OCI-M2 (cell line): ENCODE measurements at regions not wholly inside any gene's neighbourhood (a gene's known extent, or its start where the extent isn't known, plus 50 kb on each side); places are given as distances from the start of the nearest gene placed in this dataset.
"Not testable (repeated sequence)": the region's sequence is repeated elsewhere in the genome, so short reads cannot be mapped to it uniquely, and the experiment has no call there.

ENCODE experiments used
- DNase-seq: peaks from one replicate; lab custom pipeline; 2025; ENCODE audit not compliant: unreplicated experiment; lab: John Stamatoyannopoulos, UW

DNA sequence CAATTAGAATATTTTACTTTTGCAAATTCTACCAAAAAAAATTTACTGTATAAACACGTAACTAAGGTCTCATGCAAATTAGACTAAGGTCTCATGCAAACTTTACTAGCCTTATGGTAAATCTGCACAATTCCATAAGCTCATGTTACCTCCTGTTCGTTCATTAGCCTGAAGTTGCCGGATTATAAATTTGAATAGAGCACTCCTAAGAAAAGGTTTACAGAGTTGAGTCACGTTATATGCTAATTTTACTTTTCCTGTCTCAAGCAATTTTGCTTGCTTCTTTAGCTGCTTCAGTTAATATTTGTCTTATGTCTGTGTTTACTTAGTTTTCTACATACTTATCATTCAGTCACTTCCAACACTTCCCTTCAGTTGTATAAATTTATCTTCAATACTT, 1434.0 kb upstream of the EYS start:
- DNase-seq = no peak

DNA sequence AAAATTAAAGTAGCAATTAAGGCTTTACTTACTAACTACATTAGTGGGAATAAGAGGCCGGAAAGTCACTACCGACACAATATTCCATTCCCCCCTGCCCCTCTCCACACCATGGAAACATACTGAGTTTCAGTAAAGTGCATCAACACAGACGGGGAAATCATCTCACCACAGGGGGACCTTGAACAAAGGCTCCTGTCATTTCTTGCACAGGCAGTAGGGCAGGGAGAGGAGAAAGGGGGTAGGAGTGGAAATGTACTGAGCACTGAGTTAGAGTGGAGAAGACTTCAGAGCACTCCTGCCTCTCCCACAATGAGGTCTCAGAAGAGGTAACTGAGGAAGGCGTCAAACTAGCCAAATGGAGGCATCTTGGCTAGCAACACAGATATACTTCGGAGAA, 1426.9 kb upstream of the EYS start:
- no peak for DNase-seq

DNA sequence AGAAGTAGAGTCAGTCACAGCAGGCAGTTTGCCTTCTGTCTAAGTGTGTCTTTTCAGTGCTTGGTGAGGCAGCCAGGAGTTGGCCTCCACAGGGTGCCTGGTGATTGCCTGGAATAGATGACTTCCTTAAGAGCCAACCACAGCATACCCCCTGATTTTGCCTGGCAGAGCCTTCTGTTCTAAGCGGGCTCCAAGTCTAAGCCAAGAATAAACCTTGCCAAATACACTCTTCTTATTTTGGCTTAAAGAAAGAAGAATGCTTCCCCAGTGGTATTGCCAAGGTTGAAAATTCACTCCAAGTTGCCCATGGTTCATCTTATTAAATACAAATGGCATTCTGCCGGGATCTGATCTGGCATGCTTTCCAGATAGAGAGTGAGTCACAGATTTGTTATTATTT, 1424.8 kb upstream of the EYS start:
- DNase-seq = no peak

DNA sequence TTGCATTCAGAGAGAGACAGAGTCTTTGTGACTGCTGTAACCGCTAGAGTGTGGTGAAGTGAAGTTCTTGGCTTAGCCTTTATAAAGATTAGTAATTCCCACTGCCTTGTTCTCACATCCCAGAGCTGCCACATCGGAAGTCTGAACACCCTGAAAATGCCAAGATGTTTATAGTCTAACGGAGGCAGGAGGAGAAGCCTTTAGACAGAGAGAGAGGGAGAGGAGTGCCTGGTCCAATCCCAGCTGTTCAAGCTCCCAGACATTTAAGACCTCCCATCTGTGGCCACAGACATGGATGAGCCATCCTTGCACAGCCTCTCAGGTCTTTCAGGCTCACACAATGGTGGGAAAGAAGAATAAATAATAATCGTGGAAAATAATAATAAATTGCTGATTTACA, 1422.8 kb upstream of the EYS start:
- DNase-seq = no peak

DNA sequence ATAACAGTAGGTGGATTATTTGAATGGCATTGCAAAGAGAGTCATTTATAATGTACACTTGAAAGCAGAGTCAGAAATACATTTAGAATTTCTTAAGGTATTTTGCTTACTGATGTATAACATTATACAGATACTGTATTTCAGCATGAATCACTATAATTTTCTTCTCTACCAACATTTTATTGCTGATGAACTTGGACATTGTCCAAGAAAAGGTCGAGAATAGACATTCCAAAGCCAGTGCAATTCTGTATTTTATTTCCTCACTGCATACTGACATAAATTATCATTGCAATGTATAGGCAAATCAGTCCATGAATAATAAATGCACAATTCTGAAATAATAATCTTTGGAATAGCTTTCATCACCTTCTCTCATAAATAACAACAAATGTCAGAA, 1420.0 kb upstream of the EYS start:
- no peak for DNase-seq

DNA sequence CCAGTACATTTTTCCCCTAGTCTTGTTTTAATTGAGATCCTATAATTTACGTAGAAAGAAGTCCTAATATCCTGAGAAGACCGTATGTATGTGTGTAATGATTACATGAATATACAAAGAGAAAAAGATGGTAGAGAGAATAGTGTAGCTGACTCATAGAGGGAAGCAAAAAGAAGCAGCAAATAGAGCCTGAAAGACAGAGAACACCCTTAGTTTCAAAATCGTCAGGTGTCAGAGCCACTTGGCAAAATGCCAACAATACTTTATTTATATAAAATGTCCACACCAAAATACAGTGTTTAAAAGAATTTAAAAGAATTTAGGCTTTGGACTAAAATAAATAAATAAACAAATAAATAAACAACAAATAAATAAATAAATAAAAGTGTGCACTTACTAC, 1414.1 kb upstream of the EYS start:
- no peak for DNase-seq

DNA sequence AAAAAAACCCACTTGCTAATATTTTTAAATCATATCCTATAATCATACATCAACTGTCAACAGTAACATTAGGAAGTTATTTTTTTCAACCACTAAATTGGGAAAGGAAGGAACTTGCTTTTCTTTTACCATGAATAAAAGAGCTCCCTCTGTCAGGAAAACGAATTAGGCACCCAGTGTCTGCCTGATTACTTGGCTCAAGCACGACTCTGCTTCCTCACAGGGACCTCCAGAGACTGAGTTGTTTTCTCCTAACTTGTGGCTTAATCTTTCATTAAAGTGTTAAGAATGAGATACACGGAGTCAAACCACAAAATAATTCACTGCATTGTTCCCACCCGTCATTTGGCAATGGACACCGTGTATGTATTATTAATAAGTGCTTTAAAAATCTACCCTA, 1405.1 kb upstream of the EYS start:
- no peak for DNase-seq

DNA sequence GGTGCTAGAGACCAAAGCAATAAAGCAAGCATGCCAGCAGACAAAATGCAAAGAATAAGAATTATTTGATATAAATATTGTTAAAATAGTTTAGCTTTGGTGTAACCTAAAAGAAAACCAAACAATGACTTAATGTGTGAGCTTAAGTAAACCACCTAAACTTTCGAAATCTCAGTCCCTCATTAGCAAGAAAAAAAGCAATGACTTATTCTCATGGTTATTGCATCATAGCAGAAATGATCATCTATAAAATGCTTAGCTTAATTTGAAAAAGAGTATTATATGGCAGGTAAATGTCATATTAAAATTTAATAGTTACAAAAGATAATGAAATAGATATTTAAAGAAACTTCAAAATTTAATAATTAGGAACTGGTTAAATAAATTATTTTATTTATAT, 1395.7 kb upstream of the EYS start:
- no peak for DNase-seq

DNA sequence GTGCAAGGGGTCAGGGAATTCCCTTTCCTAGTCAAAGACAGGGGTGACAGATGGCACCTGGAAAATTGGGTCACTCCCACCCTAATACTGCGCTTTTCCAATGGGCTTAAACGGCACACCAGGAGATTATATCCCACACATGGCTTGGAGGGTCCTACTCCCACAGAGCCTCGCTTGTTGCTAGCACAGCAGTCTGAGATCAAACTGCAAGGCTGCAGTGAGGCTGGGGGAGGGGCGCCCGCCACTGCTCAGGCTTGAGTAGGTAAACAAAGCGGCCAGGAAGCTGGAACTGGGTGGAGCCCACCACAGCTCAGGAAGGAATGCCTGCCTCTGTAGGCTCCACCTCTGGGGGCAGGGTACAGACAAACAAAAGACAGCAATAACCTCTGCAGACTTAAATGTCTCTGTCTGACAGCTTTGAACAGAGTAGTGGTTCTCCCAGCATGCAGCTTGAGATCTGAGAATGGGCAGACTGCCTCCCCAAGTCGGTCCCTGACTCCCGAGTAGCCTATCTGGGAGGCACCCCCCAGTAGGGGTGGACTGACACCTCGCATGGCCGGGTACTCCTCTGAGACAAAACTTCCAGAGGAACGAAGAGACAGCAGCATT, 1388.7 kb upstream of the EYS start:
- not testable (repeated sequence) for DNase-seq

DNA sequence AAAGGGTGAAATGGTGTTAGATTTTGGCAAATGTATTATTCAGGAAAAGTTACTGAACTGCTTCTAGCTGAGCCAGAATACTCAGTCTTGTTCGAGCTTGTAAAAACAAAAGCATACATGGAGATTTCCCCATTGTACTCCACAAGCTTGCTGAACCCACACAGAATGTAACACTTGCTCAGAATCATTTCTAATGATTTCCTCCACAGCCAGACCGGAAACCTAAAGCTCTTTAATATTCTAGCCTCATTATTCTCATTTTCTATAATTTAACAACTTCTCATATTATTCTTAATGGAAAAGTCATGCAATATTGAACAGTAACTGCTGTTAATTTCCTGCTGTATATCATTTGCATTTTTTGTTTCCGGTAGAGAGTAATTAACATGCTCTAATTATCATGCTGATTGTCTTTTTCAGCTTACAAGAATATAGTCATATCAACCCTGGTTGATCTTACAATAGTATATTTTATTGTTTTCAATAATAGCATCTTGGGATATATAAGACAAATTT, 1387.5 kb upstream of the EYS start:
- DNase-seq = no peak

DNA sequence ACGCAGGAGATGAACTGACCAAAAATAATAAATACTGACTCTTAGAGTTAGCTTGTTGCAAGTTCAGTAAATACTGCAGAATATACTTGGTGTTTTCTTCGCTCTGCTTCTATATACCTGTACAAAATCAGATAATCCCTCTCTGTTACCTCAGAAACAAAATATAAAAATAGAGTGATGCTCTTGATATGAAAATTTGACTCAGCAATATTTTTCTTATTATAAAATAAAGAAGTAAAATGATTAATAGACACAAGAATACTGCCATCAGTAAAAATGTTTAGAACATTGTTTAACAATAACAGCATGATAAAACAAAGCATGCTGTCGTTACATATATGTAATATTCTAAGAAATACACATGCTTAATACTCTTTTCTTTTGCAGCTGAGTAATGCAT, 1366.9 kb upstream of the EYS start:
- DNase-seq = no peak

DNA sequence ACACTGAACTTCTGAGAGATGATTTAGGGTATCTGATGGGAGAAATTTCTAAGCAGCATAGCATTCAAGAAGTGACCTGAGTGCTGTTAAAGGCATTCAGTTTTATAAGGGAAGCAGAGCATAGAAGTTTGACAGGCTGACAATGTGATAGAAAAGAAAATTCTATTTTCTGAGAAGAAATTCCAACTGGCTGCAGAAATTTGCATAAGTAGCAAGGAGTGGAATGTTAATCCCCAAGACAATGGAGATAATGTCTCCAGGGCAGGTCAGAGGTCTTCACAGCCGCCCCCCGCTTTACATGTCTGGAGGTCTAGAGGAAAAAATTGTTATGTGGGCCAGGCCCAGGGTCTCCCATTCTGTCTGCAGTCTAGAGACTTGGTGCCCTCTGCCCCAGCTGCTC, 1361.8 kb upstream of the EYS start:
- no peak for DNase-seq

DNA sequence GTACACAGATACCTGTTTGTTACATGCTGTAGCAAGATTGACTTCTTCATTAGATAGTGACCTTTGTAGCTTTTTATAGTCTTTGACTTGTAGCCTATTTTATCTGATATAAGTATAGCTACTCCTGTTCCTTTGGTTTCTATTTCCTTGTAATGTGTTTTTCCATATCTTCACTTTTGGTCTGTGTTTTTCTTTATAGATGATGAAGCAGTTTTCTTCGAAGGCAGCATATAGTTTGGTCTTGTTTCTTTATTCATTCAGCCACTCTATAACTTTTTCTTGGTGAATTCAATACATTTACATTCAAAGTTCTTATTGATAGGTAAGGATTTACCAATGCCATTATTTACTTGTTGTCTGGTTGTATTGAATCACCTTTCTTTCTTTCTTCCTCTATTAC, 1357.3 kb upstream of the EYS start:
- no peak for DNase-seq

DNA sequence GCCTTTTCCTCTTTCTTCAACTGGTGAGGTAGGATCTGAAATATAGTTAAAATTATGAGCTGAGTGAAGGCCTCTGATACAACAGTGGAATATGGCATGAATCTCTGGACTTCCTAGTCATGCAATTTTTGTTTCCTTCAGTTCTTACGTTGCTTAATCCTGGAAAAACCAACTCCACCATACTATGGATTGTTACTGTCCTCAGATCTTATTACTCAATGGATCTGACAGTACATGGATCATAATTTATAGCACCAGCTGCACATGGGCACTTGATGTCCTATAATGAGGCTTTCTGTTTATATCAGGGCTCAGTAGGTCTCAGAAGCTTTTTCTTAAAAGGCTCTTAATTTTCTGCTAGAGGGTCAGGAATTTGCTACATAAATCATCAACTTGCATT, 1341.0 kb upstream of the EYS start:
- no peak for DNase-seq

DNA sequence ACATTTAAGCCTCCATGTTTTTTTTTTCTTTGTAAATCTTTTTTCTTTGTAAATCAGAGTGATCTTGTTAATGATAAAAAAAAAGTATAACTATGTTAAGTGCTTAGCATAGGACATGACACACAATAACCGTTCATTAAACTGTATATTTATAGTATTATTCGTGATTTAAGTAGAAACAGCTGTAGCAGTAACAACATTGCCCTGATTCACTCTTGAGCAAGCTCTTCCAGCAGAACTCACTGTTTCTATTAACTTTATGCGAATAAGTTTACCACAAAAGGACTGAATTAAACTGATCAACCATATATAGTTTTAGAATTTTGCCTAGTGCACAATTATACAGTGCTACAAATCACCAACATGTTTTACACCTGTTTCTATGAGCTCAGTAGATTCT, 1338.0 kb upstream of the EYS start:
- DNase-seq = no peak

DNA sequence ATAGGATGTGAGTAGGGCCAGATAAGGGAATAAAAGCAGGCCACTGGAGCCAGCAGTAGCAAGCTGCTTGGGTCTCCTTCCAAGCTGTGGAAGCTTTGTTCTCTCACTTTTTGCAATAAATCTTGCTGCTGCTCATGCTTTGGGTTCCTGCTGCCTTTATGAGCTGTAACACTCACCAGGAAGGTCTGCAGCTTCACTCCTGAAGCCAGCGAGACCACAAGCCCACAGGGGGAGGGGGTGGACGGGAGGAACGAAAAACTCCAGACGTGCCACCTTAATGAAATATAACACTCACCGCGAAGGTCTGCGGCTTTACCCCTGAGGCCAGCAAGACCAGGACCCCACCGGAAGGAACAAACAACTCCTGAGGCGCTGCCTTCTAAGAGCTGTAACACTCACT, 1324.4 kb upstream of the EYS start:
- no peak for DNase-seq

DNA sequence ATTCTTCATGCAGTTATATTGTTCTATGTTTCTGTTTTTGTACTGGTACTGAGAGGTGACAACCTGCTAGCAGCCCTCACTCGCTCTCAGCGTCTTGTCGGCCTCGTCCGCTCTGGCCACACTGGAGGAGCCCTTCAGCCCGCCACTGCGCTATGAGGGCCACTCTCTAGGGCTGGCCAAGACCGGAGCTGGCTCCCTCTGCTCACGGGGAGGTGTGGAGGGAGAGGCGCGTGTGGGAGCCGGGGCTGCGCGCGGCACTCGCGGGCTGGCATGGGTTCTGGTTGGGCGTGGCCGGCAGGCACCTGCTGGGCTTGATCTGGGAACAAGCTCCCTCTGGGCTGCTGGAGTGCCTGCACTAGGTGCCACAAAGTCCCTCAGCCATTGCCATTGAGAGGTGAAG, 1323.8 kb upstream of the EYS start:
- no peak for DNase-seq

DNA sequence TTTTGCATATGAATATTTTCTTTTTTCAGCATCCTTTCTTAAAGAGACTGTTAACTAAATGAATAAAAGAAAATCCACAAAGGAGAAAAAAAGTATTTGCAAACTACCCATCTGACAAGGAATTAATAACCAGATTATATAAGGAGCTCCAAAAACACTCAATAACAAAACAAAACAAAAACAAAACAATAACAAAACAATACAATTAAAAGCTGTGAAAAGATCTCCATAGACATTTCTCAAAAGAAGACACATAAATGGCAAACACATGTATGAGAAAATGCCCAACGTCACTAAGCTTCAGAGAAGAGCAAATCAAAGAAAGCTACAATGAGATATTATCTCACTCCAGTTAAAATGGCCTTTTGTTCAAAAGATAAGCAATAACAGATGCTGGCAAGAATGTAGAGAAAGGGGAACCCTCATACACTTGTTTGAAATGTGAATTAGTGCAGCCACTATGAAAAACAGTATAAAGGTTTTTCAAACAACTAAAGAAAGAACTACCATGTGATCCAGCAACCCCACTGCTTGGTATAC, 1310.0 kb upstream of the EYS start:
- DNase-seq = no peak

DNA sequence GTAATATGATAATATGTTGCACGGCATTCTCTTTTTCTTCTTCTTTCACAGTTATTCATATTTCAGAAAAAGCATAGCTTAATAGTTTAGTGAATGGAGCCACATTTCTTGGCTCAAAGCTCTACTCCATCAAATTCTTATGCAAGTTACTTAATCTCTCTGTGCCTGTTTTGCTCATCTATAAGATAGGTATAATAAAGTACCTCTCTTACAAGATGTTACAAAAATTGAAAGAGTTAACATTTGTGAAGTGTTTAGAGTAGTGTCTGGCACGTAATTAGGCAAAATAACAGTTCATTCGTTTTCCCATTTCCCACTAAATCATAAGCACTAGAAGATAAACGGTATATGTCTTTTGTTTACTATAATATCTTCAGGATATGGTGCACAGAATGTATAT, 1304.4 kb upstream of the EYS start:
- no peak for DNase-seq

DNA sequence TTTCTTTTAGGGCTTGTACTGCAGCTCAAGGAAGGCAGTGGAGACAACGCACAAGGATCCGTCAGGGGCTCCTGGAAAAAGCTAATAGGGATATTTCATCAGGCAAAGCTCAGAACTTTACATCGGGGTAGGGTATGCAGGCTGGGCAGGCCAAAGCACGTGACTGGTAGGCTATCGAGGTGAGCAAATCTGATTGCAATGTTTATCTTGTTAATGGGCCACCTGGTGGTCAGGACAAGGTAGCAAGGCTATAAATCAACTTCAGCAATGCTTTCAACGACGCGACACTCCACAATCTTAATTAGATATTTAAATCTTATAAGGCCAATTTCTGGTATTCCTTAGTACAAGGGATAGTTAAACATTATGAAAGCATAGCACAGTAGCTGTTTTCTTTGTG, 1302.8 kb upstream of the EYS start:
- DNase-seq = no peak

DNA sequence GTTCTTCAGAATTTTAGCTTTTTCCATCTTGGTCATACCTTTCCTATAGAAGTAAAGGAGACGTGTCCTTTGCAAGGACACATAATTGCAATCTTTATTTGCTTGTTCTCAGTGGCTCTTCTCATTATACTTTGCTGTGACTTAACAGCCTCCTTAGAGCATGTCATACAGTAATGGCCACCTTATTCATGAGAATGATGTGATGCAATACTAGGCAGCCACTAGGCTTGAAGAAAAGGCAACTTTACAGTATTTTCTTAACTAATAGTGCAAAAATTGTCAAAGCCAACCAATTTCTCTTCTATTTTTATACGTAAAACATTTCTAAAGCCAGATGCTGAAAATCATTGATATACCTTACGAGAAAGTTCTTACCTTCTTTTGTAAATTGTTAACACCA, 1296.8 kb upstream of the EYS start:
- no peak for DNase-seq

DNA sequence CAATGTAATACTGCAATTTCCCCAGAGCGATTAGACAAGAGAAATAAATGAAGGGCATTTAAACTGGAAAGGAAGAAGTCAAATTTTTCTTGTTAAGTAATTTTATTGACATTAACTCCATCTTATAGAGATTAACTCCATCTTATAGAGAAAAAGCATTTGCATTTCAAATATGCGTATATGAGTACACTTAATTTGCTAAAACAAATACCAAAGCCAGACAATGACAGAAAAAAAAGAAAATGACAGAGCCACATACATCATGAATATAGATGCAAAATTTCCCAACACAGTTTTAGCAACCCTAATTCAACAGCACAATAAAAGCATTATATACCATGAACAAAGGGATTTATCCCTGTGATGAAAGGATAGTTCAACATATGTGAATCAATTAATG, 1293.1 kb upstream of the EYS start:
- no peak for DNase-seq

DNA sequence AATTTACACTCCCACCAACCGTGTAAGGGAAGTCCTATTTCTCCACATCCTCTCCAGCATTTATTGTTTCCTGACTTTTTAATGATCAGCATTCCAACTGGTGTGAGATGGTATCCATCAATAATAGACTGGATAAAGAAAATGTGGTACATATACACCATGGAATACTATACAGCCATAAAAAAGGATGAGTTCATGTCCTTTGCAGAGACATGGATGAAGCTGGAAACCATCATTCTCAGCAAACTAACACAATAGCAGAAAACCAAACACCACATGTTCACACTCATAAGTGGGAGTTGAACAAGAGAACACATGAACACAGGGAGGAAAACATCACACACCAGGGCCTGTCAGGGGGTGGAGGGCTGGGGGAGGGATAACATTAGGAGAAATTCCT, 1290.6 kb upstream of the EYS start:
- DNase-seq = not testable (repeated sequence)
